AG04449 (cell line): ENCODE measurements at regions not wholly inside any gene's neighbourhood (a gene's known extent, or its start where the extent isn't known, plus 50 kb on each side); places are given as distances from the start of the nearest gene placed in this dataset.

Experiments
- CTCF ChIA-PET: fragments of 350-600 bp; formaldehyde crosslinking; extraction: SDS; loops from one replicate; lab custom pipeline; 2021; ENCODE audit warnings: antibody characterized with exemption; lab: Yijun Ruan, JAX
- POLR2A ChIA-PET: fragments of 400-600, 350-600 bp; formaldehyde crosslinking; extraction: SDS; loops from one replicate; lab custom pipeline; 2020; ENCODE audit warnings: antibody characterized with exemption, inconsistent platforms; lab: Yijun Ruan, JAX
- DNase-seq: peaks from one replicate; pipeline ENCODE4 v3.0.0-alpha.2; 2010; ENCODE audit warnings: low read depth, low spot score
- H3K4me3 ChIP-seq: 2 replicates; pipeline ENCODE4 v1.5.1; 2011; ENCODE audit warnings: low read depth, mild to moderate bottlenecking, control low read depth, low read length
- TF ChIP-seq, protein P1 (sequence below): IDR thresholded peaks from one replicate; pipeline ENCODE4 v1.5.1; 2011; ENCODE audit warnings: mild to moderate bottlenecking, moderate library complexity, low read length, control low read depth, inconsistent platforms; ENCODE audit not compliant: insufficient read depth; ENCODE audit errors: missing control alignments

DNA sequence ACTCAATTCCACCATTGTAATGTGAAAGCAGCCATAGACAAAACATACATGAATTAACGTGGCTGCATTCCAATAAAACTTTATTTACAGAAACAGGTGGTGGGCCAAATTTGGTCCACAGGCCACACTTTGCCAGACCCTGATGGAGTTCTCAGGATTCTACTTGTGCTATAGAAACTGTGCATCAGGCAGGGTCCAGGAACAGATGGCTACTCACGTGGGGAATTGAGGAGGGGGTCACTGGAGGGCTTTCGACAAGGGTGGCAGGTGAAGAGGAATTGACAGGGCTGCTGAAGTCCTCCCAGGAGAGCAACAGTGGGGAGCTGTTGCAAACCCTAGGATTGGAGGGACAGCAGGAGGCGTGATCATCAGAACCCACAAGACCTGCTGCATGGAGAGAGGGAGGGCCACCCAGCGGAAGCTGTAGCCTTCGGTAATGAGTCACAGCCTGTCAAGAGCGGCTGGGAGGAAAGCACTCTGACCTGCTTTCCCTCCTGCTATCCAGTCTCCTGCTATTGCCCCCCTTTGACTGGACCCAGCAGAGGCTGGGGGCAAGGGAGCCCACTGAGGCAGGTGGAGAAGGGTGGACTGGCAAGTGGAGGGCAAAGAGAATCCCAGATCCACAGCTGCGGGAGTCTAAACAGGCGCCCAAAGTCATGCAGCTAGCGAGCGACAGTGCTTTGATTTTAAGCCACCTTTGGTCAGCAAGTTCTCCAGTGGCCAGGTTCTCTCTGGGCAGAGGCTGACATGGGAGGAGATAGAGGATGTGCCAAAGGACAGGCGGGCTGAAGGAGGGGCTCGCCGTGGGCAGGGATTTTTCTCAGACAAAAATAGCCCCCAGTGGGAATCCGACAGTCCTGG is 138.3 kb upstream of the SMIM23 start:
- H3K4me3 ChIP-seq: no peak overlapping the region
- TF ChIP-seq, protein P1, sequence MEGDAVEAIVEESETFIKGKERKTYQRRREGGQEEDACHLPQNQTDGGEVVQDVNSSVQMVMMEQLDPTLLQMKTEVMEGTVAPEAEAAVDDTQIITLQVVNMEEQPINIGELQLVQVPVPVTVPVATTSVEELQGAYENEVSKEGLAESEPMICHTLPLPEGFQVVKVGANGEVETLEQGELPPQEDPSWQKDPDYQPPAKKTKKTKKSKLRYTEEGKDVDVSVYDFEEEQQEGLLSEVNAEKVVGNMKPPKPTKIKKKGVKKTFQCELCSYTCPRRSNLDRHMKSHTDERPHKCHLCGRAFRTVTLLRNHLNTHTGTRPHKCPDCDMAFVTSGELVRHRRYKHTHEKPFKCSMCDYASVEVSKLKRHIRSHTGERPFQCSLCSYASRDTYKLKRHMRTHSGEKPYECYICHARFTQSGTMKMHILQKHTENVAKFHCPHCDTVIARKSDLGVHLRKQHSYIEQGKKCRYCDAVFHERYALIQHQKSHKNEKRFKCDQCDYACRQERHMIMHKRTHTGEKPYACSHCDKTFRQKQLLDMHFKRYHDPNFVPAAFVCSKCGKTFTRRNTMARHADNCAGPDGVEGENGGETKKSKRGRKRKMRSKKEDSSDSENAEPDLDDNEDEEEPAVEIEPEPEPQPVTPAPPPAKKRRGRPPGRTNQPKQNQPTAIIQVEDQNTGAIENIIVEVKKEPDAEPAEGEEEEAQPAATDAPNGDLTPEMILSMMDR: no peak
- no peak for DNase-seq
- ChIA-PET CTCF (interaction anchor here (0.6 to 2.8 kb wide), 6 partner anchors 13 to 264 kb away, joined by 3 to 10 read pairs (median 4); no protein-coding TSS in a partner anchor), POLR2A (interaction anchor here (0.6 kb wide), 1 partner anchor 75 kb away, joined by 3 read pairs; no protein-coding TSS in a partner anchor)

DNA sequence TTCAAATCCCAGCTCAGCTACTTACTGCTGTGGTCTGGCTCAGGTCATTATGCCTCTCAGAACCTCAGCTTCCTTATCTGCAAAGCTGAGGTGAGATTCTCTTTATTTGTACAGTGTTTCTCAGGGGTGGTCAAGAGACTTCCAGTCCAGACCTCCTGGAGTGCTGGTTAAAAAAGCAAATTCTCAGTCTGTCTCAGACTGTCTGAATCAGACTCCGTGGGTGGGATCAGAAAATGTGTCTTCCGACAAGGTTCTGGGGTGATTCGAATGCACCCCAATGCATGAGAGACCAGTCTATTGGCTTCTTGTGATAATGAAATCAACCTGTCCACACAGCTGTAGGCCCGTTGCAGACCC is 137.7 kb upstream of the SMIM23 start:
- TF ChIP-seq, protein P1: no peak
- CTCF ChIA-PET: interaction anchor here (0.6 to 2.8 kb wide), 7 partner anchors 12 to 264 kb away, joined by 3 to 10 read pairs (median 4); no protein-coding TSS in a partner anchor
- POLR2A ChIA-PET: no interaction called here
- no peak overlapping the region for H3K4me3 ChIP-seq
- no peak for DNase-seq

DNA sequence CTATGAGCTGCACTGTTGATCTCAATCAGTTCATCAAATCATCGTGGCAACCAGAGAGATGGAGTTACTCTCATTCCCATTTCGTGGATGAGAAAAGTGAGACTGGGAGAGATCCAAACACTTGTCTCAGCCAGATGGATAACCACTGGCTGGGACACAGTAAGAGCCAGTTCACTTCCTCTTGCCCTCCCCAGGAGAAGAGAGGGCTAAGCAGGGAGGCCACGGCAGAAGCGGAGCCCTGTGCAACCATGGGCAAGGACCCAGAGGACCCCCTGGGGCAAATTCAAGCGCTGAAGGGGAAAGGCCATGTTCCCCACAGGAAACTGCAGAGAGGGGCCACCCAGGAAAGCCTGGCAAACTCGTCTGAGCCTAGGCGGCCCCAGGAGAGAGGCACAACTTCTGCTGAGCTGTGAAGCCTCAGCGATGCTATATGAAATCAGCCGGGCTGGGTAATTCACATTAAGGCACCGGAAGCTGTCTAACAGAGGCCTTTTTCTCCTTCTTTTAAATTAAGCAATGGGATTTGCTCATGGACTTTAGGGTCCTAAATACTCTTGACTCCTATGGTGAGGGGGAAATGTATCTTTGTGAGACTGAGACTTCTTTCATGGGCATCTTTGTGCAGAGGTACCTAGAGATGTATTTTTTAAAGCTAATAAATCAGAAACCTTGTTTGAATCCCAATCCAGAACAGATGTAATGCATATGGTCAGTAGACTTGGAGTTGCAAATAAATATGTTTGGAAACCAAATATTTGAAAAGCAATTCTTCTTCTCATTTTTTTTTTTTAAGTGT is 137.1 kb upstream of the SMIM23 start:
- POLR2A ChIA-PET: no interaction called here
- CTCF ChIA-PET: interaction anchor here (0.6 to 2.8 kb wide), 7 partner anchors 11 to 263 kb away, joined by 3 to 10 read pairs (median 4); no protein-coding TSS in a partner anchor
- TF ChIP-seq, protein P1: no peak
- DNase-seq: no peak
- H3K4me3 ChIP-seq: no peak overlapping the region

DNA sequence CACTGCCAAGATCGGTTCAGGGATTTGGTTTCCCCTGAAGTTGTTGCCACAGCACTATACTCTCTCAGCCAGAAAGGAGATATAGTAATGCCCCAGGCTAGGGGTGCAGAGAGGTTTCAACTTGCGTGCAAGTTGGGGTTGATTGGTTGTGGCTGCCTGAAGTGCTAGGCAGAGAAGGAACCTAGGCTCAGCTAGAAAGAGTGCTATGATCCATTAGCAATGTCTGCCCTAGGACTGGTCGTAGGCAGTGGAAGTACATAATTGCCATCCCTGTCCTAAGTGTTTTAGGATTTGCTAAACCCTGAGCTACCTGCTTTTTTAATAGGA is 136.6 kb upstream of the SMIM23 start:
- DNase-seq: no peak
- TF ChIP-seq, protein P1: no peak
- no peak overlapping the region for H3K4me3 ChIP-seq
- ChIA-PET POLR2A (no interaction called here), CTCF (interaction anchor here (1.1 to 2.0 kb wide), 4 partner anchors 10 to 262 kb away, joined by 3 to 9 read pairs (median 4); no protein-coding TSS in a partner anchor)

DNA sequence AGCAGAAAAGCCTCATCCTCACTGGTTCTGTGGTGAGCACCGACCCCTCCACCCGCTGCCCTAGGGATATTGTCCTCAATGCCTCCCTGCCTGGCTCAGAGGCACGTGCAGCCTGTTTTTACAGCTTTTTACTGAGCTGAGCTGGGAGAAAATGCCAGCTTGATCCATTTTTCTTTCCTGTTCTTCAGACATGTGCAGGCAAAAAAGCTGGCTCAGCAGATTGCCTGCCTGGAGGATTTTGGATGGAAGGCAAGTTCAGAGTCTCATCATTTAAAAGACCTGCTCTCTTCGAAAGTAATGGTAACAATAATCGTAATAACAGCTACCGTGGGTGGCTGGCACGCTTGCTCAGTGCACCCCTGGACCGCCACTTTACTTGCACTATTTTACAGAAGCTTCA is 135.0 kb upstream of the SMIM23 start:
- ChIA-PET CTCF (interaction anchor here (0.8 to 0.9 kb wide), 2 partner anchors 10 to 257 kb away, joined by 3 read pairs; no protein-coding TSS in a partner anchor), POLR2A (no interaction called here)
- TF ChIP-seq, protein P1: no peak
- DNase-seq: no peak
- no peak overlapping the region for H3K4me3 ChIP-seq
